GM19395 (cell line): ENCODE measurements at regions not wholly inside any gene's neighbourhood (a gene's known extent, or its start where the extent isn't known, plus 50 kb on each side); places are given as distances from the start of the nearest gene placed in this dataset.
A peak's percentile ranks its signal among the peaks of the same experiment; 100 is the strongest.
"Not testable (repeated sequence)": the region's sequence is repeated elsewhere in the genome, so short reads cannot be mapped to it uniquely, and the experiment has no call there.

Experiments used
- ATAC-seq: cut with Tn5 transposase; IDR thresholded peaks from one replicate; pipeline ENCODE4 v1.9.1; 2021; ENCODE audit warnings: mild to moderate bottlenecking, moderate library complexity; ENCODE audit not compliant: unreplicated experiment

GRCh38 chr3:118626453-118626852, 408.2 kb downstream of the IGSF11 start:
- ATAC-seq, result no peak

DNA sequence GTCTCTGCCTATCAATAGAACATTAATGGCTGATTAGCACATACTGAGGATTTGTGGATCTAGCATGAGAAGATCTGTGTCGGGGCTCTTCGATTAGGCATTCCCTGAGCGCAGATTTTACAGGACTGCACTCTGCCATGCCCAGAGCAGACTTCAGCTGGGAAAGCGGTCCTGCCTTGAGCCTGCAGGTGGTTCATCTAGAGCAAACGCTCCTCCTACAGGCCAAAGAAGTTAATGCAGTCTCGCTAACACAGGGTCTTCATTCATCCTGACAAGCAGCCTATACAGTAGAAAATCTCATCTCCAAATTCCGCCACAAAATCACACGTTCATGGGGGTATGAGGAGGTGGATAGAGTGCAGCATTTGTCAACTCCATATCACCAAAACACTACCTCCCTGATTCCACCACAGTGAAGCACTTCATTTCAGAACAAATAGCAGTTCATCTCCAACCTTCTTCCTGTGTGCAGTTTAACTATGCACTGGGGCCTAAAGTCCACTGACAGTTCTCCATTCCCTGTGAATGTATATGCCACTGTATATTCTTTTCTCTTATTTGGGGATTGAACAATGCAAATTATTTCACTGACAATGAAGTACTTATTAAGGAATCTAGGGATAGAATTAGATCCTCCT, 405.8 kb downstream of the IGSF11 start:
- peak; percentile 99 for ATAC-seq

DNA sequence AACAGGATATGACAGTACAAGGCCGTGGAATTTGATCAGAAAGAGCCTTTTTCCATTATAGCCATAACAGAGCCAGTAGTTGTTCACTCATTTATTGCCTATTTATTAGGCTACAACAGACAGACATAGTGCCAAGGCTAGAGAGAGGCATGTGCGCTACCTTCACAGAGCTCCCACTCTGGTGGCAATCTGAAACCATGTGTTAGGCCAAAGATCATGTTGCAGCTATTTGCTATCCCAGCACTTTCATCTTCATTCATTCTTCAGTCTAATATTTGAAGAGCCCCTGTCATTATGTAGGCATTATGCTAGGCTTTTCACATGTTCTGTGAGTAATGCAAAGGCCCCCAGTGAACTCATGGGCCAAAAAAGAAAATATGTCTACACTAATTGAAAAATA, 404.8 kb downstream of the IGSF11 start:
- ATAC-seq, result no peak

DNA sequence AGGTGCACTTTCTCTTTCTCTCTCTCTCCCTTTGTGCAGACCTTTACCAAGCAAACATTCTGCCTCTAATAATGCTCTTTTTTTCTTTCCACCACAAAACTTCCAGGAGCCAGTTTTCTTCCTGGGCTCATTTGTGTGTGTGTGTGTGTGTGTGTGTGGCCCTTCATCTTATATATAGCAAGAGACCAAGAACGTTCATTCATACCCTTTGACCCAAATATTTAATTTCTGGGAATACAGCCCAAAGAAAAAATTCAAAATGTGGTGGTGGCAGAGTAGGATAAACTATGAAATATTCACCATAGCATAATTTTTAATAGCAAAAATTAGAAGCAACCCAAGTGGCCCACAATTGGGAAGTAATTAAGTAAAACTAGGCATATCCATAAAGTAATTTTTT, 398.9 kb downstream of the IGSF11 start:
- ATAC-seq, result no peak

DNA sequence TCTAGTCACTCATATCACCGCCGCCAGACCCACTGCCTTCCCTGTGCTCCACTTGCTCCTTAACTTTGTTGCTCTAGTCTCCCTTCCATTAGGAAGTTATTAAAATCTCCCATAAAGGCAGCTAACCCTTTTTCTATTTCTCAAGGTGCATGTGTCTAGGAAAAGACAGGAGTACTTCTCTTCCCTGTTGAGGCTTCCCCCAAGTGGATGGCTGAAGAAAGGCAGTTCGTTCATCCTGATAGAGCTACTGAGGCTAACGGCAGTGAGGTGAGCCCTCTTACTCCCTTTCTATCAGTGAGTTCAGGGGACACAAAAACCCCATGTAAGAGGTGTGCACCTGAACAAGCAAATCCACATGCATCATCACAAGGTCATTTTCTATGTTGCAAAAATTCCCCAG, 397.8 kb downstream of the IGSF11 start:
- no peak for ATAC-seq

GRCh38 chr3:118637846-118638245, 396.8 kb downstream of the IGSF11 start:
- no peak for ATAC-seq

DNA sequence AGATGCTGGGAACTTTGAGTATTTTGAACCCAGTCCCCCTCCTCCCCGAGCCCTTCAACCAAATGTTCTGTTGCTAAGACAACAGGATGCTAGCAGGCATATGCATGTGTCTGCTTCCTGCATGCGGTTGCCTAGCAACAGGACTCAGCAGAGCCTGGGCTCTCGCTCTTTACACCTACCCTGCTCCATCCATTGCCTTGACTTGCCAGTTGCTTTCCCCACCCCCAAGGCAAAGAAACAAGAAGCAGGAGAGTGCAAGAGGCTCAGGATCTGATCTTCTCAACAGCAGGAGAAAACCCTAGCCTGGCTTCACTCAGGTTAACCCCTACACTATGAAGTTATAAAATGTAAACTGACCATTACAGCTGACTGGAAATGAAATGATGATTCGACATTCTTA, 393.0 kb downstream of the IGSF11 start:
- peak; percentile 58 for ATAC-seq

DNA sequence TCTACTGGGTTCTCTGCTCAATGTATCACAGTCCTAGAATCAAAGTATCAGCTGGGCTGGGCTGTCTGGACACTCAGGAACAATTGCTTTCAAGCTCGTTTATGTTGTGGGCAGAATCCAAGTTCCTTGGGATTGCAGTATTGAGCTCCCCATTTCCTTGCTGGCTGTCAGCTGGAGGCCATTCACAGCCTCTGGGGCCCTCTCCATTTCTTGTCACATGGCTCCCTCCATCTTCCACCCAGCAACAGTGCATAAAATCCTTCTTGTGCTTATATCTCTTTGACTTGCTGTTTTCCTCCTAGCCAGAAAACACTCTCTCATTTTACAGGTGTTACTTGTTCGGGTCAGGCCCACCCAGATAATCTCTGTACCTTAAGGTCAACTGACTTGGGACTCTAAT, 363.5 kb downstream of the IGSF11 start:
- ATAC-seq, result no peak

- no peak for ATAC-seq
These were observed 359.3 kb downstream of the IGSF11 start for GRCh38 chr3:118675305-118675704.

DNA sequence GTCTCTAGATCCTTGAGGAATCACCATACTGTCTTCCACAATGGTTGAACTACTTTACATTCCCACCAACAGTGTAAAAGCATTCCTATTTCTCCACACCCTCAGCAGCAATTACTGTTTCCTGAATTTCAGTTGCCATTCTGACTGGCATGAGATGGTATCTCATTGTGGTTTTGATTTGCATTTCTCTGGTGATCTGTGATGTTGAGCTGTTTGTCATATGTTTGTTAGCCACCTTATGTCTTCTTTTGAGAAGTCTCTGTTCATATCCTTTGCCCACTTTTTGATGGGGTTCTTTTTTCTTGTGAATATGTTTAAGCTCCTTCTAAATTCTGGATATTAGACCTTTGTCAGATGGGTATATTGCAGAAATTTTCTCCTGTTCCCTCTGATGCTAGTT, 356.0 kb downstream of the IGSF11 start:
- ATAC-seq, result not testable (repeated sequence)

DNA sequence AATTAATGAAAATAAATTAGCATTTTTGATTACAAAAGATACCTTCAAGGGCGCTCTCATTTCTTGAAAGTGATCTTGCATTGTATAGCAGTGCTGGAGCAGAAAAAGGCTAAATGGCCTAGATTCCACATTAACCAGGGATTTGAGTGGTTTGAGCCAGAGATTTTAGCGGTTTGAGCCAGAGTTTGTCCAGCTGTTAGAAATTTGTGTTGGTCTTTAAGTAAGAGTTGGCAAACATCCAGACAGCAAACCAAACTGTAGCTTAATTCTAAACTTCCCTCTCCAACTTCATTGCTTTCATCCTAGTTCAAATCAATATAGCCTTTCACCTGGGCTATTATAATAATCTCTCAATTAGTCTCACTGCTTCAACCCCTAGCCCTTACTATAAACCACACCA, 351.7 kb downstream of the IGSF11 start:
- ATAC-seq, result no peak

DNA sequence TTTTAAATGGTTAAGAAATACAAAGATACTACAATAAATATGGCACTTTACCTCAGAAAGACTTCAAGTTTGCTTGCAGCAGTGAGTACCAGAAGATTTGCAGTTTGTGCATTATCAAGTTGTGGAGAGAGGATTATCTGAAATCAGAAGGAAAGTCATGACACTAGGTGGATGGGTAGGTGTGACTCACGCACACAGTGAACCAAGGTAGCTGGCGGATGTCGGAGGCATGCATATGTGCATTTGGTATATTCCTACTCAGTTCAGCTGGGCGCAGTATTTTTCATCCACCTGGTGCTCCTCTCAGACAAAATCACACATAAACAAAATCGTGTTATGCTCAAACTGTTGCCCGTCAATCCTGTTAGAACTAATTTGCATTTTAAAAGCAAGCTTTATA, 351.0 kb downstream of the IGSF11 start:
- ATAC-seq, result no peak

- no peak for ATAC-seq
These were observed 346.2 kb downstream of the IGSF11 start for GRCh38 chr3:118688396-118688884.

GRCh38 chr3:118692416-118692815, 342.2 kb downstream of the IGSF11 start:
- ATAC-seq, result no peak

GRCh38 chr3:118705487-118706219, 329.0 kb downstream of the IGSF11 start:
- ATAC-seq, result no peak

DNA sequence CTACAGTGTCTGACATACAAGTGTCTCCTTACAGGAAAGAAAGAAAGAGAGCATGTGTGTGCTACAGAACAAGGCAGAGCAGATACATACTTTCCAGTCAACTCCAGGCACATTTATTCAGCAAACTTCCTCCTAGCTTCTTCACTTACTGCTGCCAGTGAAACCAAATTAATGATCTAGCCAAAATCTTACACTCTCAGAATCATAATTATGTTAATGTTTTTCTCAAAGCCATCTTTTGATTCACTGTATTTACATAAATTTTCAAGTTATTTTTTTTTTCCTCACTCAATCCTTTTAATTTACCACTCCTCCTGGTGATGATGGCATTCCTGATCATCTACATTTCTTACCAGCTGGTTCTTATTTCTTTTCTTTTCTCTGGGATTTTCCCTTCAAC, 326.7 kb downstream of the IGSF11 start:
- ATAC-seq, result no peak

- ATAC-seq, result no peak
These were observed 324.1 kb downstream of the IGSF11 start for GRCh38 chr3:118710532-118710931.

- ATAC-seq, result no peak
These were observed 321.0 kb downstream of the IGSF11 start for GRCh38 chr3:118713502-118714207.

- ATAC-seq, result no peak
These were observed 319.8 kb downstream of the IGSF11 start for GRCh38 chr3:118714800-118715199.

DNA sequence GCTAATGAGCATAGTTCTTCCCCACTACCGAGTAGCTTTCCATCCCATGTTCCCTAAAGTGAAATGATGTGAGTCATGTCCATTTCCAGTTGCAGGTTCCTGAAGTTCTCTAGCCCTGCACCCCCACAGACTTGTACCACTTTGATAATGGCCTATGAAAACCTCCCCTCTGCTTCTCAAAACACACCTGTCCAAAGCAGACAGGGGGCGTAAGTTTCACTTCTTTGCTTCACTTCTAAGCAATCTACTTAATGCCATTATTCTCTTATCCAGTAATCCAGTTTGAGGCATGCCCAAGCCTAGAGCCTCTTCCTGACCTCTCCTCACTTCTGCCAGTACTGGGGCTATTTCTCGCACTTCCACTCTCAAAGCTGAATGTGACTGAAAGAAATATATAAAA, 305.1 kb downstream of the IGSF11 start:
- no peak for ATAC-seq

GRCh38 chr3:118734664-118735063, 300.0 kb downstream of the IGSF11 start:
- no peak for ATAC-seq

- ATAC-seq, result no peak
These were observed 298.5 kb downstream of the IGSF11 start for GRCh38 chr3:118736107-118736506.
